B cell (primary cell): ENCODE measurements at regions not wholly inside any gene's neighbourhood (a gene's known extent, or its start where the extent isn't known, plus 50 kb on each side); places are given as distances from the start of the nearest gene placed in this dataset.

Experiments used
- ATAC-seq: fragments of 200-7000 bp; cut with Tn5 transposase; one replicate; pipeline ENCODE4 v1.10.0; 2021; ENCODE audit warnings: low read depth, mild to moderate bottlenecking, moderate number of reproducible peaks, moderate library complexity
- CTCF ChIA-PET: fragments of 350-600 bp; sonication (Branson Sonifier 250); formaldehyde crosslinking; loops from one replicate; lab custom pipeline; 2021; ENCODE audit warnings: antibody characterized with exemption, inconsistent platforms; lab: Charles Lee
- POLR2A ChIA-PET: fragments of 350-600 bp; sonication (Branson Sonifier 250); formaldehyde crosslinking; loops from one replicate; lab custom pipeline; 2021; ENCODE audit warnings: antibody characterized with exemption; lab: Charles Lee
- DNase-seq: peaks from one replicate; pipeline ENCODE4 v3.0.0; 2013
- H2AFZ ChIP-seq: 2 replicates; pipeline ENCODE4 v1.6.1; 2012; ENCODE audit warnings: mild to moderate bottlenecking, low read depth, low read length; ENCODE audit not compliant: insufficient read depth, poor library complexity, severe bottlenecking
- H3K27ac ChIP-seq, 2 donors: 1 replicate in 1 of 2; 2 replicates in 1 of 2; pipeline ENCODE4 v1.5.1; 2012 to 2013; ENCODE audit warnings: low read length in 2 of 2, mild to moderate bottlenecking in 2 of 2, moderate library complexity in 1 of 2
- H3K27me3 ChIP-seq, 4 experiments: fragments of 200-600 bp in 1 of 4; sonication (generic) in 1 of 4; replicated peaks in 1 of 4; 1 replicate in 2 of 4; 2 replicates in 2 of 4; pipeline versions ENCODE4 v1.6.1 to v1.7.0; 2013 to 2016; ENCODE audit warnings: low read length in 3 of 4, mild to moderate bottlenecking in 2 of 4, mixed read lengths in 1 of 4, moderate library complexity in 1 of 4; ENCODE audit not compliant: insufficient read depth in 4 of 4, control insufficient read depth in 3 of 4; ENCODE audit errors: control extremely low read depth in 1 of 4
- H3K36me3 ChIP-seq, 2 experiments: replicated peaks in 1 of 2; 1 replicate in 1 of 2; 2 replicates in 1 of 2; pipeline versions ENCODE4 v1.6.1 to v1.7.1; 2013; ENCODE audit warnings: low read length in 1 of 2; ENCODE audit not compliant: insufficient read depth in 2 of 2, control insufficient read depth in 1 of 2; ENCODE audit errors: control extremely low read depth in 1 of 2, extremely low read depth in 1 of 2
- H3K4me1 ChIP-seq, 2 donors: fragments of 200-600 bp in 1 of 2; sonication (generic) in 1 of 2; 1 replicate in 1 of 2; 2 replicates in 1 of 2; pipeline versions ENCODE4 v1.5.1 to v1.6.1; 2013 to 2017; ENCODE audit warnings: low read length in 2 of 2; ENCODE audit not compliant: control insufficient read depth in 2 of 2, insufficient read depth in 2 of 2
- H3K4me2 ChIP-seq: replicated peaks from 2 replicates; pipeline ENCODE3; 2012; ENCODE audit warnings: mild to moderate bottlenecking, low read depth, low read length; ENCODE audit not compliant: poor library complexity, severe bottlenecking
- H3K4me3 ChIP-seq, 5 experiments: fragments of 200-600 bp in 1 of 5; sonication (generic) in 1 of 5; 1 replicate in 3 of 5; 2 replicates in 2 of 5; pipeline versions ENCODE4 v1.5.1 to v1.7.0; 2011 to 2016; ENCODE audit warnings: low read length in 4 of 5, mild to moderate bottlenecking in 4 of 5, low read depth in 2 of 5, control low read depth in 1 of 5, moderate library complexity in 1 of 5; ENCODE audit not compliant: insufficient read depth in 1 of 5; ENCODE audit errors: control extremely low read depth in 1 of 5, extremely low read depth in 1 of 5
- H3K79me2 ChIP-seq: fragments of 200-600 bp; sonication (generic); one replicate; pipeline ENCODE4 v1.6.0; 2016; ENCODE audit warnings: low read length; ENCODE audit not compliant: control insufficient read depth, insufficient read depth
- H3K9ac ChIP-seq: fragments of 200-600 bp; sonication (generic); 2 replicates; pipeline ENCODE4 v1.6.1; 2017; ENCODE audit warnings: mild to moderate bottlenecking, low read length, moderate library complexity
- H3K9me3 ChIP-seq, 3 donors: one replicate each; pipeline versions ENCODE4 v1.6.1 to v1.7.1; 2013; ENCODE audit warnings: low read length in 2 of 3; ENCODE audit not compliant: control insufficient read depth in 2 of 3, insufficient read depth in 1 of 3; ENCODE audit errors: control extremely low read depth in 1 of 3
- H4K20me1 ChIP-seq: 2 replicates; pipeline ENCODE4 v1.6.0; 2012; ENCODE audit warnings: mild to moderate bottlenecking, low read length; ENCODE audit not compliant: insufficient read depth, control insufficient read depth, poor library complexity, severe bottlenecking
- H3K27ac Mint-ChIP-seq: one replicate; pipeline ENCODE4 v1.8.0; 2021; ENCODE audit warnings: mixed read lengths
- H3K27me3 Mint-ChIP-seq: one replicate; pipeline ENCODE4 v1.8.0; 2021; ENCODE audit warnings: mixed read lengths
- H3K4me1 Mint-ChIP-seq: one replicate; pipeline ENCODE4 v1.8.0; 2021; ENCODE audit warnings: mixed read lengths
- H3K4me3 Mint-ChIP-seq: one replicate; pipeline ENCODE4 v1.8.0; 2021; ENCODE audit warnings: mixed read lengths
- H3K9me3 Mint-ChIP-seq: one replicate; pipeline ENCODE4 v1.8.0; 2022; ENCODE audit warnings: mixed read lengths; ENCODE audit not compliant: insufficient read depth
- EZH2 ChIP-seq: IDR thresholded peaks from 2 replicates; pipeline ENCODE4 v1.6.1; 2012; ENCODE audit warnings: borderline replicate concordance, low read depth, mild to moderate bottlenecking, moderate library complexity, low read length; ENCODE audit not compliant: insufficient read depth, poor library complexity, severe bottlenecking
- WGBS: methylation state at CpG from one replicate; pipeline ENCODE4 v1.1.5; 2013; ENCODE audit warnings: missing lambda C conversion rate; ENCODE audit not compliant: insufficient coverage; 5-methylcytosine and 5-hydroxymethylcytosine counted together
- intact Hi-C: fragments of 100-400 bp; cut with micrococcal nuclease; formaldehyde crosslinking; loops from one replicate; pipeline ENCODE4 v1.10.0; 2022
- TF ChIP-seq, protein P1 (sequence below): fragments of 200-600 bp; IDR thresholded peaks from one replicate; pipeline ENCODE4 v1.8.0; 2022; ENCODE audit warnings: antibody characterized with exemption, mild to moderate bottlenecking

- Mint-ChIP-seq H3K4me1 (no peaks in the 10 kb centered on the region), H3K27me3 (no peaks in the 10 kb centered on the region), H3K9me3 (no peaks in the 10 kb centered on the region), H3K4me3 (no peak overlapping the region), H3K27ac (no peak overlapping the region)
- ChIA-PET CTCF (interaction anchor here (0.7 kb wide), 1 partner anchor 8 kb away, joined by 3 read pairs; no protein-coding TSS in a partner anchor), POLR2A (no interaction called here)
- Histone ChIP-seq H2AFZ (no peak overlapping the region), H3K4me1 (no peaks in the 10 kb centered on the region), H3K36me3 (no peaks in the 10 kb centered on the region), H3K9ac (no peak overlapping the region), H4K20me1 (no peaks in the 10 kb centered on the region), H3K27ac (no peak overlapping the region), H3K4me3 (no peak overlapping the region), H3K79me2 (no peaks in the 10 kb centered on the region), H3K9me3 (no peaks in the 10 kb centered on the region), H3K4me2 (no peak overlapping the region), H3K27me3 (no peaks in the 10 kb centered on the region)
- TF ChIP-seq, protein P1, sequence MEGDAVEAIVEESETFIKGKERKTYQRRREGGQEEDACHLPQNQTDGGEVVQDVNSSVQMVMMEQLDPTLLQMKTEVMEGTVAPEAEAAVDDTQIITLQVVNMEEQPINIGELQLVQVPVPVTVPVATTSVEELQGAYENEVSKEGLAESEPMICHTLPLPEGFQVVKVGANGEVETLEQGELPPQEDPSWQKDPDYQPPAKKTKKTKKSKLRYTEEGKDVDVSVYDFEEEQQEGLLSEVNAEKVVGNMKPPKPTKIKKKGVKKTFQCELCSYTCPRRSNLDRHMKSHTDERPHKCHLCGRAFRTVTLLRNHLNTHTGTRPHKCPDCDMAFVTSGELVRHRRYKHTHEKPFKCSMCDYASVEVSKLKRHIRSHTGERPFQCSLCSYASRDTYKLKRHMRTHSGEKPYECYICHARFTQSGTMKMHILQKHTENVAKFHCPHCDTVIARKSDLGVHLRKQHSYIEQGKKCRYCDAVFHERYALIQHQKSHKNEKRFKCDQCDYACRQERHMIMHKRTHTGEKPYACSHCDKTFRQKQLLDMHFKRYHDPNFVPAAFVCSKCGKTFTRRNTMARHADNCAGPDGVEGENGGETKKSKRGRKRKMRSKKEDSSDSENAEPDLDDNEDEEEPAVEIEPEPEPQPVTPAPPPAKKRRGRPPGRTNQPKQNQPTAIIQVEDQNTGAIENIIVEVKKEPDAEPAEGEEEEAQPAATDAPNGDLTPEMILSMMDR: no peak
- TF ChIP-seq EZH2: no peak
- ATAC-seq (no peak), DNase-seq (no peak)
- intact Hi-C loops: no loop called here
- no CpG with 5 or more reads among the region's 2 CpGs for WGBS
These were observed 67.8 kb upstream of the HNMT start for GRCh38 chr2:137896467-137896866.

DNA sequence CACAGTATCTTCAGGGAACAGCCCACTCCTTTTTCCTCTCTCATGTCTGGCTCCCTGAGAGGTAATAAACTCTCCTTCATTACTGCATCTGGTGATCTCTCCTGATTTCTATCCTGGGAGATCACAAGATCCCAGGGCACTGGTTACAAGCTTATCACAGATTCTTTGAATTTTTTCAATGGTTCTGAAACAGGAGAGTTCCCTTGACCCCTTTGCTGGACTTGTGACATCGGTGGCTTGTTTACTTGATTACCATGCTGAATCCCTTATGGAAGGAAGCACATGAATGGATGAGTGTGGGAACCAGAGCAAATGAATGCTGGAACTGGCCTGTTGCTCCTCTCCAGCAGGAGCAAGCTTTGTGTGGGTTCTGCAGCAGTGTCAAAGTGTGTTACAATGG is 67.2 kb upstream of the HNMT start:
- no peaks in the 10 kb centered on the region for H3K9me3 ChIP-seq
- intact Hi-C loops: no loop called here
- H3K27me3 Mint-ChIP-seq: no peaks in the 10 kb centered on the region
- no peaks in the 10 kb centered on the region for H3K9me3 Mint-ChIP-seq
- no peak overlapping the region for H3K27ac Mint-ChIP-seq
- H3K27me3 ChIP-seq: no peaks in the 10 kb centered on the region
- DNase-seq (no peak), ATAC-seq (no peak)
- H4K20me1 ChIP-seq: no peaks in the 10 kb centered on the region
- no peaks in the 10 kb centered on the region for H3K79me2 ChIP-seq
- H3K4me3 ChIP-seq: no peak overlapping the region
- H2AFZ ChIP-seq: no peak overlapping the region
- H3K4me2 ChIP-seq: no peak overlapping the region
- no peaks in the 10 kb centered on the region for H3K4me1 ChIP-seq
- TF ChIP-seq, protein P1: no peak
- no peak for TF ChIP-seq EZH2
- H3K27ac ChIP-seq: no peak overlapping the region
- H3K4me1 Mint-ChIP-seq: no peaks in the 10 kb centered on the region
- 90% methylated on average over 1 of the region's 1 CpG for WGBS
- POLR2A ChIA-PET: no interaction called here
- CTCF ChIA-PET: interaction anchor here (0.7 kb wide), 1 partner anchor 8 kb away, joined by 3 read pairs; no protein-coding TSS in a partner anchor
- no peak overlapping the region for H3K4me3 Mint-ChIP-seq
- H3K9ac ChIP-seq: no peak overlapping the region
- H3K36me3 ChIP-seq: no peaks in the 10 kb centered on the region
